ENCODE measurements at regions not wholly inside any gene's neighbourhood (a gene's known extent, or its start where the extent isn't known, plus 50 kb on each side); places are given as distances from the start of the nearest gene placed in this dataset.
A peak's percentile ranks its signal among the peaks of the same experiment; 100 is the strongest.

- intact Hi-C loops (cut with micrococcal nuclease), result no loop called here
- H3K27ac Mint-ChIP-seq, result no peak overlapping the region
- H3K4me3 Mint-ChIP-seq, result no peak overlapping the region
- H3K27me3 Mint-ChIP-seq, result no peaks in the 10 kb centered on the region
- H3K9me3 Mint-ChIP-seq, result peaks cover 15% of the 10 kb centered on the region
- H3K36me3 Mint-ChIP-seq (ENCODE audit: low read depth), result peaks cover 47% of the 10 kb centered on the region
- peaks cover 86% of the 10 kb centered on the region for H3K4me1 Mint-ChIP-seq (ENCODE audit: low read depth)
Measured at GRCh38 chr2:134148172-134148571, 105.7 kb upstream of the MGAT5 start.

GRCh38 chr2:134148843-134149472 is 104.9 kb upstream of the MGAT5 start:
- Mint-ChIP-seq H3K36me3 (ENCODE audit: low read depth) (peaks cover 39% of the 10 kb centered on the region), H3K4me3 (no peak overlapping the region), H3K27ac (no peak overlapping the region), H3K27me3 (no peaks in the 10 kb centered on the region), H3K9me3 (peaks cover 15% of the 10 kb centered on the region), H3K4me1 (ENCODE audit: low read depth) (peaks cover 84% of the 10 kb centered on the region)
- intact Hi-C loops (cut with micrococcal nuclease), result no loop called here

- Mint-ChIP-seq H3K4me3 (no peak overlapping the region), H3K27ac (peak overlapping the region; percentile 20), H3K4me1 (ENCODE audit: low read depth) (peaks cover 85% of the 10 kb centered on the region), H3K27me3 (no peaks in the 10 kb centered on the region), H3K36me3 (ENCODE audit: low read depth) (peaks cover 32% of the 10 kb centered on the region), H3K9me3 (peaks cover 15% of the 10 kb centered on the region)
- intact Hi-C loops (cut with micrococcal nuclease), result no loop called here
Measured at GRCh38 chr2:134149904-134150303, 104.0 kb upstream of the MGAT5 start.

- Mint-ChIP-seq H3K27ac (peak overlapping the region; percentile 20), H3K4me1 (ENCODE audit: low read depth) (peaks cover 85% of the 10 kb centered on the region), H3K4me3 (no peak overlapping the region), H3K36me3 (ENCODE audit: low read depth) (peaks cover 32% of the 10 kb centered on the region), H3K9me3 (peaks cover 15% of the 10 kb centered on the region), H3K27me3 (no peaks in the 10 kb centered on the region)
- intact Hi-C loops (cut with micrococcal nuclease), result no loop called here
Measured at GRCh38 chr2:134150760-134151159, 103.1 kb upstream of the MGAT5 start.

GRCh38 chr2:134152045-134153010 is 101.5 kb upstream of the MGAT5 start:
- Mint-ChIP-seq H3K27me3 (no peaks in the 10 kb centered on the region), H3K4me1 (ENCODE audit: low read depth) (peaks cover 88% of the 10 kb centered on the region), H3K27ac (peak overlapping the region; percentile 74), H3K4me3 (no peak overlapping the region), H3K36me3 (ENCODE audit: low read depth) (peaks cover 42% of the 10 kb centered on the region), H3K9me3 (peaks cover 15% of the 10 kb centered on the region)
- intact Hi-C loops (cut with micrococcal nuclease), result no loop called here

GRCh38 chr2:134153294-134153880 is 100.5 kb upstream of the MGAT5 start:
- peaks cover 15% of the 10 kb centered on the region for H3K9me3 Mint-ChIP-seq
- H3K4me1 Mint-ChIP-seq (ENCODE audit: low read depth), result peaks cover 88% of the 10 kb centered on the region
- no peaks in the 10 kb centered on the region for H3K27me3 Mint-ChIP-seq
- H3K36me3 Mint-ChIP-seq (ENCODE audit: low read depth), result peaks cover 51% of the 10 kb centered on the region
- H3K27ac Mint-ChIP-seq, result peak overlapping the region; percentile 74
- H3K4me3 Mint-ChIP-seq, result no peak overlapping the region
- intact Hi-C loops (cut with micrococcal nuclease), result no loop called here

- Mint-ChIP-seq H3K4me1 (ENCODE audit: low read depth) (peaks cover 88% of the 10 kb centered on the region), H3K27ac (peak overlapping the region; percentile 79), H3K36me3 (ENCODE audit: low read depth) (peaks cover 55% of the 10 kb centered on the region), H3K9me3 (peaks cover 15% of the 10 kb centered on the region), H3K4me3 (no peak overlapping the region), H3K27me3 (no peaks in the 10 kb centered on the region)
- intact Hi-C loops (cut with micrococcal nuclease), result no loop called here
Measured at GRCh38 chr2:134154246-134154645, 99.6 kb upstream of the MGAT5 start.

- H3K27ac Mint-ChIP-seq, result peak overlapping the region; percentile 79
- H3K4me1 Mint-ChIP-seq (ENCODE audit: low read depth), result peaks cover 88% of the 10 kb centered on the region
- peaks cover 55% of the 10 kb centered on the region for H3K36me3 Mint-ChIP-seq (ENCODE audit: low read depth)
- no peaks in the 10 kb centered on the region for H3K27me3 Mint-ChIP-seq
- H3K9me3 Mint-ChIP-seq, result peaks cover 15% of the 10 kb centered on the region
- intact Hi-C loops (cut with micrococcal nuclease), result loop anchor here (5.0 kb wide), 1 partner anchor 33 kb away; no protein-coding TSS in a partner anchor
- H3K4me3 Mint-ChIP-seq, result no peak overlapping the region
Measured at GRCh38 chr2:134155134-134155533, 98.7 kb upstream of the MGAT5 start.

- Mint-ChIP-seq H3K4me3 (no peak overlapping the region), H3K27ac (peak overlapping the region; percentile 43), H3K4me1 (ENCODE audit: low read depth) (peaks cover 95% of the 10 kb centered on the region), H3K36me3 (ENCODE audit: low read depth) (peaks cover 44% of the 10 kb centered on the region), H3K27me3 (no peaks in the 10 kb centered on the region), H3K9me3 (no peaks in the 10 kb centered on the region)
- intact Hi-C loops (cut with micrococcal nuclease), result loop anchor here (5.0 kb wide), 1 partner anchor 36 kb away; no protein-coding TSS in a partner anchor
Measured at GRCh38 chr2:134158295-134158694, 95.6 kb upstream of the MGAT5 start.

GRCh38 chr2:134161170-134161547 is 92.7 kb upstream of the MGAT5 start:
- H3K4me3 Mint-ChIP-seq, result no peak overlapping the region

GRCh38 chr2:134163336-134163735 is 90.5 kb upstream of the MGAT5 start:
- Mint-ChIP-seq H3K9me3 (no peaks in the 10 kb centered on the region), H3K4me3 (no peak overlapping the region), H3K4me1 (ENCODE audit: low read depth) (peaks cover 86% of the 10 kb centered on the region), H3K36me3 (ENCODE audit: low read depth) (peaks cover 38% of the 10 kb centered on the region), H3K27ac (no peak overlapping the region), H3K27me3 (no peaks in the 10 kb centered on the region)
- intact Hi-C loops (cut with micrococcal nuclease), result no loop called here

More at GRCh38 chr2:134161170-134161547, 92.7 kb upstream of the MGAT5 start:
- Mint-ChIP-seq H3K9me3 (no peaks in the 10 kb centered on the region), H3K4me1 (ENCODE audit: low read depth) (peaks cover 95% of the 10 kb centered on the region), H3K36me3 (ENCODE audit: low read depth) (peaks cover 52% of the 10 kb centered on the region), H3K27me3 (no peaks in the 10 kb centered on the region), H3K27ac (peak overlapping the region; percentile 47)
- intact Hi-C loops (cut with micrococcal nuclease), result no loop called here

GRCh38 chr2:134164306-134164705 is 89.6 kb upstream of the MGAT5 start:
- peak overlapping the region; percentile 19 for H3K27ac Mint-ChIP-seq
- H3K4me1 Mint-ChIP-seq (ENCODE audit: low read depth), result peaks cover 83% of the 10 kb centered on the region
- H3K36me3 Mint-ChIP-seq (ENCODE audit: low read depth), result peaks cover 34% of the 10 kb centered on the region
- H3K4me3 Mint-ChIP-seq, result no peak overlapping the region
- no peaks in the 10 kb centered on the region for H3K9me3 Mint-ChIP-seq
- intact Hi-C loops (cut with micrococcal nuclease), result no loop called here
- no peaks in the 10 kb centered on the region for H3K27me3 Mint-ChIP-seq

GRCh38 chr2:134167015-134167414 is 86.9 kb upstream of the MGAT5 start:
- no peaks in the 10 kb centered on the region for H3K9me3 Mint-ChIP-seq
- peaks cover 34% of the 10 kb centered on the region for H3K36me3 Mint-ChIP-seq (ENCODE audit: low read depth)
- no peak overlapping the region for H3K4me3 Mint-ChIP-seq
- H3K27me3 Mint-ChIP-seq, result no peaks in the 10 kb centered on the region
- intact Hi-C loops (cut with micrococcal nuclease), result no loop called here
- H3K27ac Mint-ChIP-seq, result no peak overlapping the region
- peaks cover 59% of the 10 kb centered on the region for H3K4me1 Mint-ChIP-seq (ENCODE audit: low read depth)

GRCh38 chr2:134169788-134170187 is 84.1 kb upstream of the MGAT5 start:
- Mint-ChIP-seq H3K27me3 (no peaks in the 10 kb centered on the region), H3K4me1 (ENCODE audit: low read depth) (peaks cover 41% of the 10 kb centered on the region), H3K9me3 (no peaks in the 10 kb centered on the region), H3K36me3 (ENCODE audit: low read depth) (peaks cover 28% of the 10 kb centered on the region), H3K4me3 (no peak overlapping the region), H3K27ac (no peak overlapping the region)
- intact Hi-C loops (cut with micrococcal nuclease), result no loop called here
